Liver (tissue), 8 donors: ENCODE measurements at regions not wholly inside any gene's neighbourhood (a gene's known extent, or its start where the extent isn't known, plus 50 kb on each side); places are given as distances from the start of the nearest gene placed in this dataset.

ENCODE experiments used
- DNase-seq: peaks from one replicate; pipeline ENCODE4 v3.0.0-alpha.2; 2017; ENCODE audit warnings: low spot score
- H3K27ac ChIP-seq, 2 donors: one replicate each; pipeline ENCODE4 v1.7.0; 2013; ENCODE audit warnings: inconsistent platforms in 2 of 2, low read length in 2 of 2, control low read depth in 1 of 2, low read depth in 1 of 2, mild to moderate bottlenecking in 1 of 2
- H3K27me3 ChIP-seq, 4 donors: one replicate each; pipeline versions ENCODE4 v1.6.1 to v1.7.0; 2013; ENCODE audit warnings: low read length in 3 of 4, inconsistent platforms in 1 of 4, mild to moderate bottlenecking in 1 of 4, moderate library complexity in 1 of 4; ENCODE audit not compliant: control insufficient read depth in 4 of 4, insufficient read depth in 4 of 4
- H3K36me3 ChIP-seq, 4 donors: one replicate each; pipeline versions ENCODE4 v1.6.1 to v1.7.0; 2013; ENCODE audit warnings: low read length in 3 of 4, mild to moderate bottlenecking in 3 of 4, low read depth in 1 of 4, moderate library complexity in 1 of 4; ENCODE audit not compliant: control insufficient read depth in 4 of 4, insufficient read depth in 3 of 4
- H3K4me1 ChIP-seq, 4 donors: one replicate each; pipeline versions ENCODE4 v1.6.1 to v1.7.0; 2013; ENCODE audit warnings: low read length in 3 of 4, mild to moderate bottlenecking in 3 of 4, moderate library complexity in 1 of 4; ENCODE audit not compliant: control insufficient read depth in 4 of 4, insufficient read depth in 4 of 4
- H3K4me3 ChIP-seq, 3 donors: one replicate each; pipeline versions ENCODE4 v1.6.1 to v1.7.0; 2013; ENCODE audit warnings: low read length in 3 of 3, control low read depth in 1 of 3, low read depth in 1 of 3, mild to moderate bottlenecking in 1 of 3
- H3K9ac ChIP-seq, 2 donors: one replicate each; pipeline ENCODE4 v1.7.0; 2013; ENCODE audit warnings: low read length in 2 of 2, mild to moderate bottlenecking in 2 of 2, moderate library complexity in 2 of 2, control low read depth in 1 of 2, low read depth in 1 of 2
- H3K9me3 ChIP-seq, 4 donors: one replicate each; pipeline versions ENCODE4 v1.6.1 to v1.7.0; 2013; ENCODE audit warnings: low read length in 3 of 4; ENCODE audit not compliant: control insufficient read depth in 4 of 4
- EGR1 ChIP-seq, 2 donors: IDR thresholded peaks; 2 replicates each; pipeline ENCODE4 v1.6.1; 2016 to 2018; ENCODE audit warnings: antibody characterized with exemption in 2 of 2, low read depth in 2 of 2
- GABPA ChIP-seq, 2 donors: IDR thresholded peaks in 1 of 2; conservative IDR thresholded peaks in 1 of 2; 2 replicates each; pipeline ENCODE4 v1.6.1; 2016; ENCODE audit warnings: antibody characterized with exemption in 2 of 2, mild to moderate bottlenecking in 1 of 2, moderate library complexity in 1 of 2
- HNF4A ChIP-seq, 2 donors: conservative IDR thresholded peaks; 2 replicates each; pipeline ENCODE4 v1.6.1; 2016; ENCODE audit warnings: antibody characterized with exemption in 2 of 2, mild to moderate bottlenecking in 2 of 2
- JUND ChIP-seq, 2 donors: IDR thresholded peaks; 2 replicates each; pipeline ENCODE4 v1.6.1; 2016; ENCODE audit warnings: antibody characterized with exemption in 2 of 2
- NR2F2 ChIP-seq: IDR thresholded peaks from 2 replicates; pipeline ENCODE4 v1.6.1; 2016; ENCODE audit warnings: antibody characterized with exemption
- RAD21 ChIP-seq, 2 donors: IDR thresholded peaks; 2 replicates each; pipeline ENCODE4 v1.6.1; 2016; ENCODE audit warnings: antibody characterized with exemption in 2 of 2, mild to moderate bottlenecking in 2 of 2
- RXRA ChIP-seq, 2 donors: IDR thresholded peaks; 2 replicates each; pipeline ENCODE4 v1.6.1; 2017 to 2018; ENCODE audit warnings: antibody characterized with exemption in 2 of 2, mild to moderate bottlenecking in 1 of 2
- SP1 ChIP-seq: IDR thresholded peaks from 2 replicates; pipeline ENCODE4 v1.6.1; 2018; ENCODE audit warnings: antibody characterized with exemption, mild to moderate bottlenecking
- TAF1 ChIP-seq: conservative IDR thresholded peaks from 2 replicates; pipeline ENCODE4 v1.6.1; 2016; ENCODE audit warnings: antibody characterized with exemption, mild to moderate bottlenecking
- YY1 ChIP-seq: IDR thresholded peaks from 2 replicates; pipeline ENCODE4 v1.6.1; 2016; ENCODE audit warnings: antibody characterized with exemption, mild to moderate bottlenecking
- WGBS: extraction: QIAGEN DNeasy Blood & Tissue Kit; methylation state at CpG from one replicate; pipeline ENCODE4 v1.1.7; 2013; 5-methylcytosine and 5-hydroxymethylcytosine counted together
- TF ChIP-seq, protein P1 (sequence below): IDR thresholded peaks from 2 replicates; pipeline ENCODE4 v1.6.1; 2016; ENCODE audit warnings: antibody characterized with exemption
- TF ChIP-seq, protein P2 (sequence below): fragments of 150-350 bp; IDR thresholded peaks from 2 replicates; pipeline ENCODE4 v1.5.1; 2017; ENCODE audit warnings: improper control_type of control experiment, low read depth, low read length; ENCODE audit not compliant: missing input control
- donor health status: healthy.
- donor health status: healthy.
- donor health status: healthy.
- donor health status: healthy.
- donor health status: healthy.

DNA sequence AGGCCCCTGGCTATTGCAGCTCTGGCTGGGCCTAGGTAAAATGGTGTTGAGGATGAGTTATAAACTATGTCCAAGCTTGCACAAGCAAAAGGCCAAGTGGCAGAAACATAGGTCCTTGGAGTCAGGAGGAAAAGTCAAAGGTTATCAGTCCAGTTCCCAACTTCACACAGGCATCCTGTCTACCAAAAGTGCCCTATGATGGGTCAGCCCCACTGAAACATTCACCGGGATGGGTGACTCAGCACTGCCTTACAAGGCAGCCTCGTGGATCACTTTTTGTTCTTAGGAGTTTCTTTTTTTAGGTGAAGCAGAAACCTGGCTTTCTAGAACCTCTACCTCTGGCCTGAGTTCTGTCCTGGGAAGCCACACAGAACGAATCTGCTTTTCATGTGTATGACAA is 158.8 kb upstream of the LYZL2 start:
- DNase-seq = no peak
- Histone ChIP-seq H3K4me3 (no peak overlapping the region), H3K9me3 (no peaks in the 10 kb centered on the region), H3K36me3 (no peaks in the 10 kb centered on the region), H3K27ac (no peak overlapping the region), H3K27me3 (no peaks in the 10 kb centered on the region), H3K4me1 (peaks cover 4 to 7% (median 6%) of the 10 kb centered on the region in 4 donors), H3K9ac (no peak overlapping the region)
- WGBS = 53% methylated on average over 3 of the region's 3 CpGs
- TF ChIP-seq YY1 = no peak
- TF ChIP-seq GABPA (IDR thresholded peaks at IDR 0.05 in 1 of 2, conservative IDR thresholded peaks at IDR 0.05 in 1 of 2) = no peak
- TF ChIP-seq JUND (IDR thresholded peaks at IDR 0.05) = no peak
- no peak for TF ChIP-seq EGR1 (IDR thresholded peaks at IDR 0.05; ENCODE audit: low read depth in 2 of 2)
- TF ChIP-seq RAD21 (IDR thresholded peaks at IDR 0.05) = peak in 1 of 2 donors; percentile 8
- TF ChIP-seq, protein P1, sequence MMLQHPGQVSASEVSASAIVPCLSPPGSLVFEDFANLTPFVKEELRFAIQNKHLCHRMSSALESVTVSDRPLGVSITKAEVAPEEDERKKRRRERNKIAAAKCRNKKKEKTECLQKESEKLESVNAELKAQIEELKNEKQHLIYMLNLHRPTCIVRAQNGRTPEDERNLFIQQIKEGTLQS = no peak
- no peak for TF ChIP-seq HNF4A (conservative IDR thresholded peaks at IDR 0.05)
- peak; percentile 97 for TF ChIP-seq NR2F2

DNA sequence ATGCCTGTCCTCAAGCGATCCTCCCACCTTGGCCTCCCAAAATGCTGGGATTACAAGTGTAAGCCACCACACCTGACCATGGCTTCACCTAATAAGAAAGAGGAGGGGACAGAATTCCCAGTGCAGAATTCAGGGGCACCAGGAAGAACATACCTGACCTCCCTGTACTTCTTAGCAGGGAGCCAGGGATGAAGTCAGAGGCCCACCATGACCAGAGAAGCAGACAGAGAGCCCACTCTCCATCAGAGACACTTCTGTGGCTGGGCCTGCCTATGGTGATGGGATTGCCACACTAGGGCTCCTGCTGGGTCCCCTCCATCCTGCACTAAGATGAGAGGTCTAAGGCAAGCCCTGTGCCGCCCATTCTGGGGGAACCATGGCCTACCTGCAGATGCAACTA is 157.4 kb upstream of the LYZL2 start:
- Histone ChIP-seq H3K27ac (no peak overlapping the region), H3K36me3 (no peaks in the 10 kb centered on the region), H3K9me3 (no peaks in the 10 kb centered on the region), H3K27me3 (no peaks in the 10 kb centered on the region), H3K4me3 (no peak overlapping the region), H3K9ac (no peak overlapping the region), H3K4me1 (peaks cover 4 to 7% (median 6%) of the 10 kb centered on the region in 4 donors)
- no peak for DNase-seq
- over 99% methylated on average over 2 of the region's 2 CpGs for WGBS
- no peak for TF ChIP-seq NR2F2
- no peak for TF ChIP-seq JUND (IDR thresholded peaks at IDR 0.05)
- no peak for TF ChIP-seq HNF4A (conservative IDR thresholded peaks at IDR 0.05)
- TF ChIP-seq, protein P2, sequence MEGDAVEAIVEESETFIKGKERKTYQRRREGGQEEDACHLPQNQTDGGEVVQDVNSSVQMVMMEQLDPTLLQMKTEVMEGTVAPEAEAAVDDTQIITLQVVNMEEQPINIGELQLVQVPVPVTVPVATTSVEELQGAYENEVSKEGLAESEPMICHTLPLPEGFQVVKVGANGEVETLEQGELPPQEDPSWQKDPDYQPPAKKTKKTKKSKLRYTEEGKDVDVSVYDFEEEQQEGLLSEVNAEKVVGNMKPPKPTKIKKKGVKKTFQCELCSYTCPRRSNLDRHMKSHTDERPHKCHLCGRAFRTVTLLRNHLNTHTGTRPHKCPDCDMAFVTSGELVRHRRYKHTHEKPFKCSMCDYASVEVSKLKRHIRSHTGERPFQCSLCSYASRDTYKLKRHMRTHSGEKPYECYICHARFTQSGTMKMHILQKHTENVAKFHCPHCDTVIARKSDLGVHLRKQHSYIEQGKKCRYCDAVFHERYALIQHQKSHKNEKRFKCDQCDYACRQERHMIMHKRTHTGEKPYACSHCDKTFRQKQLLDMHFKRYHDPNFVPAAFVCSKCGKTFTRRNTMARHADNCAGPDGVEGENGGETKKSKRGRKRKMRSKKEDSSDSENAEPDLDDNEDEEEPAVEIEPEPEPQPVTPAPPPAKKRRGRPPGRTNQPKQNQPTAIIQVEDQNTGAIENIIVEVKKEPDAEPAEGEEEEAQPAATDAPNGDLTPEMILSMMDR = no peak
- no peak for TF ChIP-seq GABPA (IDR thresholded peaks at IDR 0.05 in 1 of 2, conservative IDR thresholded peaks at IDR 0.05 in 1 of 2)
- TF ChIP-seq RXRA (IDR thresholded peaks at IDR 0.05) = no peak
- no peak for TF ChIP-seq SP1
- TF ChIP-seq TAF1 = no peak

DNA sequence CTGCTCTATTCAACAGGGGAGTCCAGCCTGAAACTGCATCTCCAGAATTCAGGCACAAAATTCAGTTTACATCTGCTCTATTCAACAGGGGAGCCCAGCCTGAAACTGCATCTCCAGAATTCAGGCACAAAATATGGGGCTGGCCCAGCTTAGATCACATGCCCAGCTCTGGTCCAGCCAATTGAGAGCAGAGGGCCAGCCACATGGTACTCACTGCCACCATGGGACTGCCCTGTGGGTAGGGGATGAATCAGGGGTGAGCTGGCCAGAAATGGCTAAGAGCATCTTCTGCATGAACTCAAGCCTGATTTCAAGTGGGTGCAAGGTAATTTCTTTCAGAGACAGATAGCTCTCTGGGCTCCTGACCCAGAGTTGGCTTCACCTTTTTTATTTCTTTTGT is 156.6 kb upstream of the LYZL2 start:
- Histone ChIP-seq H3K27ac (peak overlapping the region in 1 of 2 donors; percentile 90), H3K9me3 (no peaks in the 10 kb centered on the region), H3K4me1 (peaks cover 4 to 7% (median 6%) of the 10 kb centered on the region in 4 donors), H3K9ac (no peak overlapping the region), H3K36me3 (no peaks in the 10 kb centered on the region), H3K4me3 (no peak overlapping the region), H3K27me3 (no peaks in the 10 kb centered on the region)
- TF ChIP-seq NR2F2 (no peak), RXRA (IDR thresholded peaks at IDR 0.05) (no peak)
- TF ChIP-seq, protein P1 = no peak
- no peak for DNase-seq
